Esophagus squamous epithelium (tissue), 5 donors: ENCODE measurements at regions not wholly inside any gene's neighbourhood (a gene's known extent, or its start where the extent isn't known, plus 50 kb on each side); places are given as distances from the start of the nearest gene placed in this dataset.

Experiments
- DNase-seq: peaks from one replicate; lab custom pipeline; 2025; lab: John Stamatoyannopoulos, UW
- H3K27ac ChIP-seq, 4 donors: fragments of 200-600 bp; sonication (generic); one replicate each; pipeline ENCODE4 v1.5.1; 2016 to 2019; ENCODE audit warnings: mild to moderate bottlenecking in 1 of 4
- H3K27me3 ChIP-seq, 4 donors: fragments of 200-600 bp; sonication (generic); 1 replicate in 3 of 4; 2 replicates in 1 of 4; pipeline versions ENCODE4 v1.5.1 to v1.6.0; 2017 to 2021; ENCODE audit warnings: antibody characterized with exemption in 1 of 4
- H3K36me3 ChIP-seq, 3 donors: fragments of 200-600 bp; sonication (generic); one replicate each; pipeline ENCODE4 v1.5.1; 2016 to 2019
- H3K4me1 ChIP-seq, 3 donors: fragments of 200-600 bp; sonication (generic); one replicate each; pipeline ENCODE4 v1.5.1; 2017 to 2019
- H3K4me3 ChIP-seq, 4 donors: fragments of 200-600 bp; sonication (generic); 1 replicate in 3 of 4; 2 replicates in 1 of 4; pipeline ENCODE4 v1.5.1; 2016 to 2019; ENCODE audit warnings: mild to moderate bottlenecking in 2 of 4, moderate library complexity in 1 of 4
- H3K9me3 ChIP-seq, 3 donors: fragments of 200-600 bp; sonication (generic); one replicate each; pipeline ENCODE4 v1.5.1; 2016 to 2019
- POLR2A ChIP-seq, 4 donors: fragments of 450-650 bp; IDR thresholded peaks; one replicate each; pipeline ENCODE4 v1.6.1; 2017; ENCODE audit warnings: antibody characterized with exemption in 4 of 4, mild to moderate bottlenecking in 4 of 4, moderate library complexity in 3 of 4
- WGBS, 2 donors: methylation state at CpG; one replicate each; pipeline ENCODE4 v1.1.5; 2018; 5-methylcytosine and 5-hydroxymethylcytosine counted together
- intact Hi-C: fragments of 100-400 bp; cut with DNase I; formaldehyde crosslinking; loops from one replicate; pipeline ENCODE4 v1.15.0; 2022
- TF ChIP-seq, protein P1 (sequence below), 6 experiments: fragments of 450-650 bp in 4 of 6; fragments of 200-600 bp in 2 of 6; sonication (generic) in 2 of 6; IDR thresholded peaks; one replicate each; pipeline ENCODE4 v1.5.1; 2016 to 2019; ENCODE audit warnings: antibody characterized with exemption in 6 of 6, mild to moderate bottlenecking in 4 of 6, moderate library complexity in 4 of 6
- donor health status: DM: yes; HTN: yes; CAD: no.

- H3K27me3 ChIP-seq, result no peaks in the 10 kb centered on the region
- TF ChIP-seq POLR2A (IDR thresholded peaks at IDR 0.05), result no peak
- TF ChIP-seq, protein P1, sequence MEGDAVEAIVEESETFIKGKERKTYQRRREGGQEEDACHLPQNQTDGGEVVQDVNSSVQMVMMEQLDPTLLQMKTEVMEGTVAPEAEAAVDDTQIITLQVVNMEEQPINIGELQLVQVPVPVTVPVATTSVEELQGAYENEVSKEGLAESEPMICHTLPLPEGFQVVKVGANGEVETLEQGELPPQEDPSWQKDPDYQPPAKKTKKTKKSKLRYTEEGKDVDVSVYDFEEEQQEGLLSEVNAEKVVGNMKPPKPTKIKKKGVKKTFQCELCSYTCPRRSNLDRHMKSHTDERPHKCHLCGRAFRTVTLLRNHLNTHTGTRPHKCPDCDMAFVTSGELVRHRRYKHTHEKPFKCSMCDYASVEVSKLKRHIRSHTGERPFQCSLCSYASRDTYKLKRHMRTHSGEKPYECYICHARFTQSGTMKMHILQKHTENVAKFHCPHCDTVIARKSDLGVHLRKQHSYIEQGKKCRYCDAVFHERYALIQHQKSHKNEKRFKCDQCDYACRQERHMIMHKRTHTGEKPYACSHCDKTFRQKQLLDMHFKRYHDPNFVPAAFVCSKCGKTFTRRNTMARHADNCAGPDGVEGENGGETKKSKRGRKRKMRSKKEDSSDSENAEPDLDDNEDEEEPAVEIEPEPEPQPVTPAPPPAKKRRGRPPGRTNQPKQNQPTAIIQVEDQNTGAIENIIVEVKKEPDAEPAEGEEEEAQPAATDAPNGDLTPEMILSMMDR (IDR thresholded peaks at IDR 0.05), result peak; percentile 19 to 78 (median 53)
- peak overlapping the region in 2 of 4 donors; percentile 9 to 25 for H3K27ac ChIP-seq
- H3K9me3 ChIP-seq, result no peaks in the 10 kb centered on the region
- no peaks in the 10 kb centered on the region for H3K4me1 ChIP-seq
- no peak overlapping the region for H3K4me3 ChIP-seq
- H3K36me3 ChIP-seq, result no peaks in the 10 kb centered on the region
- 42 to 53% methylated on average over 7 of the region's 7 CpGs for WGBS, 2 donors
- intact Hi-C loops, result no loop called here
- peak; percentile 9 for DNase-seq
Measured at GRCh38 chr20:39885975-39886649, 802.9 kb downstream of the MAFB start.

- TF ChIP-seq POLR2A (IDR thresholded peaks at IDR 0.05), result no peak
- TF ChIP-seq, protein P1 (IDR thresholded peaks at IDR 0.05), result no peak
- no peak for DNase-seq
- intact Hi-C loops, result no loop called here
- Histone ChIP-seq H3K4me3 (no peak overlapping the region), H3K4me1 (peaks cover 0 to 23% (median 6%) of the 10 kb centered on the region in 3 donors), H3K27ac (no peak overlapping the region), H3K36me3 (no peaks in the 10 kb centered on the region), H3K27me3 (no peaks in the 10 kb centered on the region), H3K9me3 (no peaks in the 10 kb centered on the region)
- 78 to 88% methylated on average over 1 of the region's 1 CpG for WGBS, 2 donors
Measured at GRCh38 chr20:39882806-39883205, 806.2 kb downstream of the MAFB start.

DNA sequence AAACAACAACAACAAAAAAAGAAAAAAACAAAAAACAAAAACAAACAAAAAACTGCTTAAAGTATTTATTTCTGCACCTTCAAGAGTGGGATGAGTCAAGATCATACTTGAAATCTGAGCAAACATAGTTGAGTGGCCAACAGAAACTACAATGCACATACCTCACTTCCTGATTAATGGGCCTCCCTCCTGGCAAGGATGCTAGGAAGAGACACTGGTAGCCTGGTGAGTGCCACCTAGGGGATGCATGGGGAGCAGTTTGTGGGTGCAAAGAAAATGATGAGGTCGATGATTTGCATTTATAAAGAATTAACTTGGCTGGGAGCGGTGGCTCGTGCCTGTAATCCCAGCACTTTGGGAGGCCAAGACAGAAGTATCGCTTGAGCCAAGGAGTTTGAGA, 808.1 kb downstream of the MAFB start:
- intact Hi-C loops, result no loop called here
- Histone ChIP-seq H3K27me3 (no peaks in the 10 kb centered on the region), H3K4me3 (no peak overlapping the region), H3K4me1 (peaks cover 7 to 43% (median 8%) of the 10 kb centered on the region in 3 donors), H3K36me3 (no peaks in the 10 kb centered on the region), H3K9me3 (no peaks in the 10 kb centered on the region), H3K27ac (no peak overlapping the region)
- TF ChIP-seq POLR2A (IDR thresholded peaks at IDR 0.05), result no peak
- TF ChIP-seq, protein P1 (IDR thresholded peaks at IDR 0.05), result peak in 3 of 6 experiments; percentile 14 to 61 (median 19)
- 71 to 82% methylated on average over 4 of the region's 4 CpGs for WGBS, 2 donors
- no peak for DNase-seq

GRCh38 chr20:39879296-39879695, 809.7 kb downstream of the MAFB start:
- DNase-seq, result no peak
- peak overlapping the region; percentile 6 to 77 (median 36) for H3K27ac ChIP-seq
- no peaks in the 10 kb centered on the region for H3K27me3 ChIP-seq
- H3K4me1 ChIP-seq, result peaks cover 8 to 56% (median 13%) of the 10 kb centered on the region in 3 donors
- no peak overlapping the region for H3K4me3 ChIP-seq
- H3K9me3 ChIP-seq, result no peaks in the 10 kb centered on the region
- no peaks in the 10 kb centered on the region for H3K36me3 ChIP-seq
- WGBS, 2 donors, result 54 to 81% methylated on average over 2 of the region's 2 CpGs
- TF ChIP-seq, protein P1 (IDR thresholded peaks at IDR 0.05), result no peak
- TF ChIP-seq POLR2A (IDR thresholded peaks at IDR 0.05), result no peak
- intact Hi-C loops, result no loop called here

GRCh38 chr20:39878809-39879208, 810.2 kb downstream of the MAFB start:
- peaks cover 8 to 59% (median 13%) of the 10 kb centered on the region in 3 donors for H3K4me1 ChIP-seq
- H3K4me3 ChIP-seq, result no peak overlapping the region
- no peak for TF ChIP-seq POLR2A (IDR thresholded peaks at IDR 0.05)
- TF ChIP-seq, protein P1 (IDR thresholded peaks at IDR 0.05), result no peak
- WGBS, 2 donors, result 33 to 40% methylated on average over 2 of the region's 2 CpGs
- peak overlapping the region; percentile 8 to 77 (median 58) for H3K27ac ChIP-seq
- no peaks in the 10 kb centered on the region for H3K36me3 ChIP-seq
- H3K27me3 ChIP-seq, result no peaks in the 10 kb centered on the region
- DNase-seq, result no peak
- H3K9me3 ChIP-seq, result no peaks in the 10 kb centered on the region
- intact Hi-C loops, result no loop called here
